ENCODE measurements at regions not wholly inside any gene's neighbourhood (a gene's known extent, or its start where the extent isn't known, plus 50 kb on each side); places are given as distances from the start of the nearest gene placed in this dataset.

DNA sequence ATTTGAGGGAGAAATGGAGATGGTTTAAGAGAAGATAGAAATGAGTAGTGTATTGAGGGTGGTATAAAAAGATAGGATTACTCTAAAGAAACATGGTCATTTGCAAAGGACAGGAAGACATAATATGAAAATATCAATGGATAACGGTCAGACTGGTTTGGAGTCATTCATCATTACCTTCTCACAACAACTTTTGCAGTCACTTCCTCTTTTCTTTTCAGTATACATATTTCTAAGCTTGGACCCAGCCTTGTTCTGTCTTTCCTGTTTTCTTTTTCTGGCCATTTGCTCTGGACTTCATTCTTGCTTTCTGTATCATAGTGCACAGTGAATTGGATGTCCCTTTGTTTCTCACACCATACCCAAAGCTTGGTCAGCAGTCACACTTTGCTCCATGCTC, 966.5 kb upstream of the TYRP1 start:
- TF ChIP-seq GATA2 (IDR thresholded peaks at IDR 0.05; ENCODE audit: low read depth, low read length) (no peak), GATA3 (IDR thresholded peaks at IDR 0.05; ENCODE audit: low read depth, low read length) (no peak)
